GM12878 (cell line): ENCODE measurements at regions not wholly inside any gene's neighbourhood (a gene's known extent, or its start where the extent isn't known, plus 50 kb on each side); places are given as distances from the start of the nearest gene placed in this dataset.

Experiments
- ATAC-seq: fragments of 200-7000 bp; cut with Tn5 transposase; 3 replicates; pipeline ENCODE4 v1.9.1; 2020; ENCODE audit warnings: mild to moderate bottlenecking, moderate library complexity
- BruUV-seq: library from RNA; stranded (reverse); fragments of 400-500 nt; replicated peaks from 2 replicates; lab custom pipeline; 2021; lab: Mats Ljungman, UMichigan
- CTCF ChIA-PET: fragments of 300-600 bp; sonication (Branson Sonifier 250); formaldehyde crosslinking; extraction: SDS; loops from one replicate; lab custom pipeline; 2021; ENCODE audit warnings: inconsistent platforms; lab: Yijun Ruan, JAX
- POLR2A ChIA-PET: fragments of 350-600 bp; formaldehyde crosslinking; extraction: SDS; loops from one replicate; lab custom pipeline; 2021; ENCODE audit warnings: inconsistent platforms; lab: Charles Lee
- RAD21 ChIA-PET: fragments of 300-600 bp; sonication (Branson Sonifier 250); formaldehyde crosslinking; loops from one replicate; lab custom pipeline; 2023; ENCODE audit warnings: antibody characterized with exemption; ENCODE audit not compliant: unreplicated experiment; lab: Charles Lee
- SMC1A ChIA-PET: fragments of 300-600 bp; sonication (Branson Sonifier 250); formaldehyde crosslinking; loops from one replicate; lab custom pipeline; 2023; ENCODE audit not compliant: unreplicated experiment, uncharacterized antibody; lab: Charles Lee
- DNase-seq: peaks from one replicate; pipeline ENCODE4 v3.0.0-alpha.2; 2011; ENCODE audit warnings: low read depth, low spot score
- FAIRE-seq: peaks from 3 replicates; lab custom pipeline; 2011; peaks lifted over from hg19 to GRCh38; lab: Jason Lieb, UNC
- H2AFZ ChIP-seq: 2 replicates; pipeline ENCODE4 v1.6.0; 2011; ENCODE audit warnings: low read depth, low read length, control low read depth; ENCODE audit not compliant: control insufficient read depth
- H3K27ac ChIP-seq: 2 replicates; pipeline ENCODE4 v1.5.1; 2011; ENCODE audit warnings: control low read depth; ENCODE audit not compliant: control insufficient read depth, insufficient read depth
- H3K27me3 ChIP-seq, 2 experiments: replicated peaks in 1 of 2; 2 replicates each; pipeline versions ENCODE4 v1.6.0 to v1.6.1; 2011; ENCODE audit warnings: low read length in 1 of 2; ENCODE audit not compliant: control insufficient read depth in 2 of 2, insufficient read depth in 2 of 2
- H3K36me3 ChIP-seq, 2 experiments: 2 replicates each; pipeline ENCODE4 v1.5.1; 2011; ENCODE audit warnings: low read length in 1 of 2; ENCODE audit not compliant: control insufficient read depth in 2 of 2, insufficient read depth in 2 of 2
- H3K4me1 ChIP-seq: 2 replicates; pipeline ENCODE4 v1.6.1; 2011; ENCODE audit warnings: mild to moderate bottlenecking, low read length, moderate library complexity, mixed read lengths; ENCODE audit not compliant: control insufficient read depth, insufficient read depth
- H3K4me2 ChIP-seq: 2 replicates; pipeline ENCODE4 v1.6.0; 2011; ENCODE audit warnings: control low read depth; ENCODE audit not compliant: control insufficient read depth, insufficient read depth
- H3K4me3 ChIP-seq: fragments of 200-600 bp; sonication (generic); 2 replicates; pipeline ENCODE4 v1.5.1; 2016
- H3K79me2 ChIP-seq: 2 replicates; pipeline ENCODE4 v1.6.0; 2011; ENCODE audit warnings: low read length; ENCODE audit not compliant: control insufficient read depth, insufficient read depth
- H3K9ac ChIP-seq: 2 replicates; pipeline ENCODE4 v1.8.0; 2011; ENCODE audit warnings: low read length, control low read depth, mixed read lengths; ENCODE audit not compliant: control insufficient read depth, insufficient read depth
- H3K9me3 ChIP-seq: replicated peaks from 3 replicates; pipeline ENCODE4 v1.5.1; 2011; ENCODE audit warnings: mild to moderate bottlenecking, low read length; ENCODE audit not compliant: control insufficient read depth, insufficient read depth
- H4K20me1 ChIP-seq: 2 replicates; pipeline ENCODE4 v1.6.0; 2011; ENCODE audit not compliant: control insufficient read depth, insufficient read depth
- HDGF ChIP-seq: fragments of 450-650 bp; IDR thresholded peaks from 2 replicates; pipeline ENCODE4 v1.6.1; 2016; ENCODE audit warnings: antibody characterized with exemption
- RB1 ChIP-seq: fragments of 450-650 bp; formaldehyde crosslinking; IDR thresholded peaks from 2 replicates; pipeline ENCODE4 v1.6.1; 2017; ENCODE audit warnings: mild to moderate bottlenecking, borderline replicate concordance
- RCOR1 ChIP-seq: conservative IDR thresholded peaks from 2 replicates; pipeline ENCODE4 v1.6.1; 2012; ENCODE audit warnings: low read depth, low read length, improper control_type of control experiment
- WGBS: methylation state at CpG from one replicate; pipeline ENCODE4 v1.1.6; 2016; ENCODE audit warnings: low lambda C conversion rate; ENCODE audit not compliant: insufficient replicate concordance, insufficient coverage; ENCODE audit errors: missing lambda C conversion rate; 5-methylcytosine and 5-hydroxymethylcytosine counted together
- in situ Hi-C: fragments of 300-500 bp; cut with MboI; formaldehyde crosslinking; loops from 9 replicates; pipeline ENCODE4 v1.14.3; 2018; ENCODE audit warnings: mixed read lengths
- intact Hi-C: fragments of 100-400 bp; cut with micrococcal nuclease; formaldehyde crosslinking; loops from one replicate; pipeline ENCODE4 v1.14.2; 2022; ENCODE audit not compliant: unreplicated experiment
- TF ChIP-seq, protein P1 (sequence below): IDR thresholded peaks from 2 replicates; pipeline ENCODE4 v1.6.1; 2011; ENCODE audit warnings: mild to moderate bottlenecking, low read depth, low read length, moderate library complexity; ENCODE audit not compliant: insufficient replicate concordance
- TF ChIP-seq, protein P2 (sequence below): IDR thresholded peaks from 2 replicates; pipeline ENCODE4 v1.6.1; 2011; ENCODE audit warnings: borderline replicate concordance, low read depth, mild to moderate bottlenecking, moderate library complexity, mixed read lengths, low read length; ENCODE audit not compliant: insufficient read depth; ENCODE audit errors: extremely low read length

DNA sequence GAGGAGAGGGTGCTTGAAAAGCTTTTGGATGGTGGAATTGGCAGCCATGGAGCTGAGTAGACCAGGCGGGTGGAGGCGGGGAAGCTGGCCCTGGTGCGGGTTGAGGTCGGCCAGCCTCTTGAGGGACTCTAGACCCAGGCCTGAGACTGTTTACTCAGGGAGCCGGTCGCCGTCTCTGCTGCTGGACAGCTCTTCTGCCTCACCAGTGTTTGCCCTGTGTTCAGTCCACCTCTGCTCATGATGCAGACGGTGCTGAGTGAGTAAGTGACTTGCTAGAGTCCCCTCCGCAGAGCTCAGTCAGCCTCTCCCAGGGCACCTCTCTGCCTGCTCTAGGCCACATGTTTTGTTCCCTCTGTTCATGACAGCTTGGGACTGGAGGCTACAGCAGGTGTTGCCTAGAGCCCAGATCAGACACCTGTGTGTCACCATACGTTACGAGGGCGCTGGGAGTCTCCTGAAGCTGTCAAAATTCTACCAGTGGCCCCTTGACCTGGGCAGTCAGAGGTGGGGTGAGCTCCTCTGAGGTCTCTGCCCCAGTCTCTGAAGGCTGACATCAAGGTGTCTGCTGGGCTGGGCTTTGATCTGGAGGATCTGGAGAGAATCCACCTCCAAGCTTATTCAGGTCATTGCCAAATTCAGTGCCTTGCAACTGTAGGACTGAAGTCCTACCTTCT lies 73.5 kb upstream of the WNT4 start:
- H3K36me3 ChIP-seq, result no peaks in the 10 kb centered on the region
- peaks cover 2 to 7% of the 10 kb centered on the region in 2 experiments; a peak in 3 of 4 replicates for H3K27me3 ChIP-seq
- H3K9me3 ChIP-seq, result no peaks in the 10 kb centered on the region
- H3K9ac ChIP-seq, result no peak overlapping the region
- H3K4me3 ChIP-seq, result no peak overlapping the region
- 32% methylated on average over 12 of the region's 12 CpGs for WGBS
- FAIRE-seq (no peak), ATAC-seq (no peak), DNase-seq (no peak)
- H2AFZ ChIP-seq, result no peak overlapping the region
- ChIA-PET CTCF (interaction anchor here (1.1 kb wide), 1 partner anchor 200 kb away, joined by 3 read pairs; no protein-coding TSS in a partner anchor), SMC1A (no interaction called here), POLR2A (no interaction called here), RAD21 (no interaction called here)
- H3K27ac ChIP-seq, result no peak overlapping the region
- H3K79me2 ChIP-seq, result no peaks in the 10 kb centered on the region
- no peak for TF ChIP-seq HDGF
- TF ChIP-seq RB1, result no peak
- TF ChIP-seq, protein P1, sequence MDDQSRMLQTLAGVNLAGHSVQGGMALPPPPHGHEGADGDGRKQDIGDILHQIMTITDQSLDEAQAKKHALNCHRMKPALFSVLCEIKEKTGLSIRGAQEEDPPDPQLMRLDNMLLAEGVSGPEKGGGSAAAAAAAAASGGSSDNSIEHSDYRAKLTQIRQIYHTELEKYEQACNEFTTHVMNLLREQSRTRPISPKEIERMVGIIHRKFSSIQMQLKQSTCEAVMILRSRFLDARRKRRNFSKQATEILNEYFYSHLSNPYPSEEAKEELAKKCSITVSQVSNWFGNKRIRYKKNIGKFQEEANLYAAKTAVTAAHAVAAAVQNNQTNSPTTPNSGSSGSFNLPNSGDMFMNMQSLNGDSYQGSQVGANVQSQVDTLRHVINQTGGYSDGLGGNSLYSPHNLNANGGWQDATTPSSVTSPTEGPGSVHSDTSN, result no peak
- no peak for TF ChIP-seq RCOR1
- TF ChIP-seq, protein P2, sequence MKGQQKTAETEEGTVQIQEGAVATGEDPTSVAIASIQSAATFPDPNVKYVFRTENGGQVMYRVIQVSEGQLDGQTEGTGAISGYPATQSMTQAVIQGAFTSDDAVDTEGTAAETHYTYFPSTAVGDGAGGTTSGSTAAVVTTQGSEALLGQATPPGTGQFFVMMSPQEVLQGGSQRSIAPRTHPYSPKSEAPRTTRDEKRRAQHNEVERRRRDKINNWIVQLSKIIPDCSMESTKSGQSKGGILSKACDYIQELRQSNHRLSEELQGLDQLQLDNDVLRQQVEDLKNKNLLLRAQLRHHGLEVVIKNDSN, result no peak
- BruUV-seq, result no TSS peak
- intact Hi-C loops (no loop called here), in situ Hi-C loops (no loop called here)
- no peak overlapping the region for H3K4me2 ChIP-seq
- no peaks in the 10 kb centered on the region for H4K20me1 ChIP-seq
- no peaks in the 10 kb centered on the region for H3K4me1 ChIP-seq
